ENCODE measurements at regions not wholly inside any gene's neighbourhood (a gene's known extent, or its start where the extent isn't known, plus 50 kb on each side); places are given as distances from the start of the nearest gene placed in this dataset.

- H3K9me3 ChIP-seq, result no peaks in the 10 kb centered on the region
- 83 to 90% (median 87%) methylated on average over 9 of the region's 9 CpGs for WGBS, 3 donors
- H3K27ac ChIP-seq, result no peak overlapping the region
- TF ChIP-seq CTCF (IDR thresholded peaks at IDR 0.05) (no peak), POLR2A (IDR thresholded peaks at IDR 0.05) (no peak), EP300 (IDR thresholded peaks at IDR 0.05) (no peak)
- no peak overlapping the region for H3K4me3 ChIP-seq
- no peaks in the 10 kb centered on the region for H3K36me3 ChIP-seq
- H3K4me1 ChIP-seq (ENCODE audit: insufficient read depth), result no peaks in the 10 kb centered on the region
- intact Hi-C loops (cut with DNase I), result no loop called here
- no peak for DNase-seq
- H3K27me3 ChIP-seq, result no peaks in the 10 kb centered on the region
Observed at GRCh38 chr7:25998499-25998898, 153.5 kb upstream of the NFE2L3 start.

- WGBS, 3 donors, result 85 to 86% (median 86%) methylated on average over 3 of the region's 3 CpGs
- Histone ChIP-seq H3K9me3 (no peaks in the 10 kb centered on the region), H3K4me3 (no peak overlapping the region), H3K4me1 (ENCODE audit: insufficient read depth) (no peaks in the 10 kb centered on the region), H3K36me3 (no peaks in the 10 kb centered on the region), H3K27ac (no peak overlapping the region), H3K27me3 (no peaks in the 10 kb centered on the region)
- no peak for DNase-seq
- intact Hi-C loops (cut with DNase I), result no loop called here
- no peak for TF ChIP-seq POLR2A (IDR thresholded peaks at IDR 0.05)
- no peak for TF ChIP-seq EP300 (IDR thresholded peaks at IDR 0.05)
- no peak for TF ChIP-seq CTCF (IDR thresholded peaks at IDR 0.05)
Observed at GRCh38 chr7:26000841-26001240, 151.2 kb upstream of the NFE2L3 start.

- Histone ChIP-seq H3K27me3 (no peaks in the 10 kb centered on the region), H3K36me3 (no peaks in the 10 kb centered on the region), H3K27ac (no peak overlapping the region), H3K4me1 (ENCODE audit: insufficient read depth) (no peaks in the 10 kb centered on the region), H3K4me3 (no peak overlapping the region), H3K9me3 (no peaks in the 10 kb centered on the region)
- TF ChIP-seq CTCF (IDR thresholded peaks at IDR 0.05) (no peak), EP300 (IDR thresholded peaks at IDR 0.05) (no peak)
- WGBS, 3 donors, result 29 to 33% (median 32%) methylated on average over 5 of the region's 5 CpGs
- DNase-seq, result no peak
- intact Hi-C loops (cut with DNase I), result no loop called here
Observed at GRCh38 chr7:26001662-26002244, 150.2 kb upstream of the NFE2L3 start.

DNA sequence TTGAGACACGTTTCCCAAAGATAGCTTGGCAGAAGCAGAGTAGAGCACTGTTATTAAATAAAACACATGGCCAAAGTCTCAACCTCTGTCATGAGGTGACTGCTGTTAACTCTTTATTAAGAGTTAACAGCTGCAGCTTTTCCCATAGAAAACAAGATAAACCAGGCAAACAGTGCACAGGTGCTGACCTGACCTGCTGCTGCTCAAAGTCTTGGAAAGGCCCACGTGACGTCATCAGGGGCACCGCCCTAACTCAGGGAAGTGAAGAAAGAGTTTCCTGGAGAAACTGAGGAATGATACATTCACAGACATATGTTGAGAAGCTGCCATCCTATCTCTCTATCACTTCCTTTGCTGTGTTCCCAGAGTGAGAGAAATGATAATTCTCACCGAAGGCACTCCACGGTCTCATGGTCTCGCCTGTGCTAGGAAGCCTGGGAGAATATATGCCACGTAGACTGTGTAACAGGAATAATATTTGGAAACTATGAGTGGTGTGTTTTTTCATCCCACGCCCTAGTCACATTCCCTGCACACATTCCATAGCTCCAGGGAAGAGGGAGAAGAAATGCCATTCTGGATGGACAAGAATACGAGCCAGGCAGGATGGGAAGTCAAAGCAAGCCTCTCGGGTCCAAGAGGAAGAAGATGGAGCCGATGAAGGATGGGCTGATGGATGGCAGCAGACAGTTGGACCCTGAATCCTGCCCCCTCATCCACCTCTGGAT lies 146.2 kb upstream of the NFE2L3 start:
- H3K4me3 ChIP-seq, result no peak overlapping the region
- no peaks in the 10 kb centered on the region for H3K27me3 ChIP-seq
- H3K9me3 ChIP-seq, result no peaks in the 10 kb centered on the region
- no peak for DNase-seq
- no peaks in the 10 kb centered on the region for H3K36me3 ChIP-seq
- 30 to 49% (median 37%) methylated on average over 12 of the region's 12 CpGs for WGBS, 3 donors
- TF ChIP-seq POLR2A (IDR thresholded peaks at IDR 0.05) (no peak), CTCF (IDR thresholded peaks at IDR 0.05) (no peak), EP300 (IDR thresholded peaks at IDR 0.05) (no peak)
- intact Hi-C loops (cut with DNase I), result no loop called here
- no peaks in the 10 kb centered on the region for H3K4me1 ChIP-seq (ENCODE audit: insufficient read depth)
- H3K27ac ChIP-seq, result no peak overlapping the region
